ENCODE measurements at regions not wholly inside any gene's neighbourhood (a gene's known extent, or its start where the extent isn't known, plus 50 kb on each side); places are given as distances from the start of the nearest gene placed in this dataset.
"Not testable (repeated sequence)": the region's sequence is repeated elsewhere in the genome, so short reads cannot be mapped to it uniquely, and the experiment has no call there.

GRCh38 chr3:88742674-88743507, 364.5 kb upstream of the EPHA3 start:
- Histone ChIP-seq H3K27ac (no peak overlapping the region), H3K27me3 (no peaks in the 10 kb centered on the region), H3K4me3 (no peak overlapping the region), H3K36me3 (no peaks in the 10 kb centered on the region), H3K4me1 (peaks cover 0 to 11% (median 2%) of the 10 kb centered on the region in 4 donors), H3K9me3 (no peaks in the 10 kb centered on the region)
- DNase-seq, result peak in 1 of 2 donors; percentile 3
- no peak for TF ChIP-seq EP300 (IDR thresholded peaks at IDR 0.05)
- TF ChIP-seq POLR2AphosphoS5 (IDR thresholded peaks at IDR 0.05), result peak in 1 of 3 donors; percentile 10
- intact Hi-C loops (cut with DNase I; ENCODE audit: low total_unique reads), result no loop called here

GRCh38 chr3:88744896-88745295, 362.5 kb upstream of the EPHA3 start:
- intact Hi-C loops (cut with DNase I; ENCODE audit: low total_unique reads), result no loop called here
- H3K9me3 ChIP-seq, result no peaks in the 10 kb centered on the region
- no peaks in the 10 kb centered on the region for H3K27me3 ChIP-seq
- H3K36me3 ChIP-seq, result no peaks in the 10 kb centered on the region
- no peak for TF ChIP-seq EP300 (IDR thresholded peaks at IDR 0.05)
- TF ChIP-seq CTCF (IDR thresholded peaks at IDR 0.05), result no peak
- TF ChIP-seq POLR2A (IDR thresholded peaks at IDR 0.05), result no peak
- no peak for TF ChIP-seq POLR2AphosphoS5 (IDR thresholded peaks at IDR 0.05)
- no peak overlapping the region for H3K27ac ChIP-seq
- 72 to 91% (median 88%) methylated on average over 1 of the region's 1 CpG for WGBS, 5 donors
- peaks cover 0 to 11% (median 2%) of the 10 kb centered on the region in 4 donors for H3K4me1 ChIP-seq
- no peak for DNase-seq
- no peak overlapping the region for H3K4me3 ChIP-seq

GRCh38 chr3:88747145-88747544, 360.3 kb upstream of the EPHA3 start:
- WGBS, 5 donors, result 75 to 89% (median 83%) methylated on average over 4 to 6 of the region's 6 CpGs
- H3K27ac ChIP-seq; H3K9me3 ChIP-seq; intact Hi-C loops (cut with DNase I; ENCODE audit: low total_unique reads); H3K4me1 ChIP-seq; H3K36me3 ChIP-seq; H3K27me3 ChIP-seq; H3K4me3 ChIP-seq; DNase-seq: not testable (repeated sequence)

- Histone ChIP-seq H3K4me1 (no peaks in the 10 kb centered on the region), H3K27me3 (no peaks in the 10 kb centered on the region), H3K4me3 (no peak overlapping the region), H3K27ac (no peak overlapping the region), H3K36me3 (no peaks in the 10 kb centered on the region), H3K9me3 (peaks cover 0 to 5% (median 0%) of the 10 kb centered on the region in 4 donors)
- TF ChIP-seq CTCF (IDR thresholded peaks at IDR 0.05) (no peak), EP300 (IDR thresholded peaks at IDR 0.05) (no peak), POLR2AphosphoS5 (IDR thresholded peaks at IDR 0.05) (no peak), POLR2A (IDR thresholded peaks at IDR 0.05) (no peak)
- peak in 1 of 2 donors; percentile 9 for DNase-seq
- intact Hi-C loops (cut with DNase I; ENCODE audit: low total_unique reads), result no loop called here
- WGBS, 5 donors, result 38 to 69% (median 57%) methylated on average over 1 of the region's 1 CpG
Observed at GRCh38 chr3:88758676-88759075, 348.7 kb upstream of the EPHA3 start.

GRCh38 chr3:88767746-88768145, 339.7 kb upstream of the EPHA3 start:
- Histone ChIP-seq H3K9me3 (peaks cover 0 to 9% (median 0%) of the 10 kb centered on the region in 4 donors), H3K27ac (no peak overlapping the region), H3K4me3 (no peak overlapping the region), H3K36me3 (no peaks in the 10 kb centered on the region), H3K4me1 (no peaks in the 10 kb centered on the region), H3K27me3 (no peaks in the 10 kb centered on the region)
- intact Hi-C loops (cut with DNase I; ENCODE audit: low total_unique reads), result no loop called here
- WGBS, 5 donors, result 83 to 89% (median 88%) methylated on average over 2 of the region's 2 CpGs
- TF ChIP-seq EP300 (IDR thresholded peaks at IDR 0.05), result no peak
- no peak for TF ChIP-seq POLR2AphosphoS5 (IDR thresholded peaks at IDR 0.05)
- DNase-seq, result no peak

- DNase-seq, result no peak
- Histone ChIP-seq H3K4me1 (no peaks in the 10 kb centered on the region), H3K27ac (no peak overlapping the region), H3K36me3 (no peaks in the 10 kb centered on the region), H3K27me3 (no peaks in the 10 kb centered on the region), H3K4me3 (no peak overlapping the region), H3K9me3 (peaks cover 0 to 9% (median 0%) of the 10 kb centered on the region in 4 donors)
- intact Hi-C loops (cut with DNase I; ENCODE audit: low total_unique reads), result no loop called here
- TF ChIP-seq CTCF (IDR thresholded peaks at IDR 0.05), result no peak
- no peak for TF ChIP-seq POLR2A (IDR thresholded peaks at IDR 0.05)
- no peak for TF ChIP-seq EP300 (IDR thresholded peaks at IDR 0.05)
- no peak for TF ChIP-seq POLR2AphosphoS5 (IDR thresholded peaks at IDR 0.05)
Observed at GRCh38 chr3:88773766-88774165, 333.7 kb upstream of the EPHA3 start.

All from stomach (tissue), 8 donors.